Frontal cortex (tissue), 3 donors: ENCODE measurements at regions not wholly inside any gene's neighbourhood (a gene's known extent, or its start where the extent isn't known, plus 50 kb on each side); places are given as distances from the start of the nearest gene placed in this dataset.

Experiments used
- DNase-seq, 2 donors: peaks; one replicate each; pipeline ENCODE4 v3.0.0; 2012; ENCODE audit warnings: low spot score in 2 of 2
- FAIRE-seq: peaks from 2 replicates; lab custom pipeline; 2012; peaks lifted over from hg19 to GRCh38; lab: Jason Lieb, UNC
- donor health status: control.
- donor health status: control.
- donor health status: control.

- no peak for DNase-seq
- FAIRE-seq: no peak
Measured at GRCh38 chr13:108360139-108360538, 90.6 kb downstream of the TNFSF13B start.

GRCh38 chr13:108361769-108362168 lies 92.3 kb downstream of the TNFSF13B start:
- FAIRE-seq (no peak), DNase-seq (no peak)

- FAIRE-seq (no peak), DNase-seq (no peak)
Measured at GRCh38 chr13:108363666-108364065, 94.1 kb downstream of the TNFSF13B start.

- no peak for DNase-seq
- no peak for FAIRE-seq
Measured at GRCh38 chr13:108365255-108365654, 95.7 kb downstream of the TNFSF13B start.

- DNase-seq: no peak
- no peak for FAIRE-seq
Measured at GRCh38 chr13:108368250-108368905, 98.9 kb downstream of the TNFSF13B start.

GRCh38 chr13:108369412-108369811 lies 99.9 kb downstream of the TNFSF13B start:
- DNase-seq (no peak), FAIRE-seq (no peak)

- DNase-seq (no peak), FAIRE-seq (no peak)
Measured at GRCh38 chr13:108375034-108375433, 105.5 kb downstream of the TNFSF13B start.

GRCh38 chr13:108375772-108376171 lies 106.3 kb downstream of the TNFSF13B start:
- DNase-seq: no peak
- FAIRE-seq: no peak

GRCh38 chr13:108376308-108376707 lies 106.8 kb downstream of the TNFSF13B start:
- FAIRE-seq (no peak), DNase-seq (no peak)

GRCh38 chr13:108377646-108378206 lies 108.2 kb downstream of the TNFSF13B start:
- no peak for FAIRE-seq
- no peak for DNase-seq

- no peak for DNase-seq
- no peak for FAIRE-seq
Measured at GRCh38 chr13:108383667-108384066, 114.1 kb downstream of the TNFSF13B start.

- no peak for FAIRE-seq
- no peak for DNase-seq
Measured at GRCh38 chr13:108387156-108387555, 117.6 kb downstream of the TNFSF13B start.

GRCh38 chr13:108402850-108403249 lies 133.3 kb downstream of the TNFSF13B start:
- FAIRE-seq (no peak), DNase-seq (no peak)

- DNase-seq: no peak
- FAIRE-seq: no peak
Measured at GRCh38 chr13:108407495-108407894, 138.0 kb downstream of the TNFSF13B start.

GRCh38 chr13:108408672-108409071 lies 139.2 kb downstream of the TNFSF13B start:
- DNase-seq (no peak), FAIRE-seq (no peak)

- DNase-seq: no peak
- FAIRE-seq: peak; percentile 75
Measured at GRCh38 chr13:108409730-108410129, 140.2 kb downstream of the TNFSF13B start.

GRCh38 chr13:108419768-108420167 lies 150.2 kb downstream of the TNFSF13B start:
- no peak for DNase-seq

GRCh38 chr13:108425056-108425455 lies 155.5 kb downstream of the TNFSF13B start:
- FAIRE-seq: no peak
- DNase-seq: no peak

More at GRCh38 chr13:108419768-108420167, 150.2 kb downstream of the TNFSF13B start:
- no peak for FAIRE-seq

GRCh38 chr13:108426893-108427292 lies 157.4 kb downstream of the TNFSF13B start:
- DNase-seq: no peak
- FAIRE-seq: no peak

- DNase-seq: no peak
- no peak for FAIRE-seq
Measured at GRCh38 chr13:108427355-108427754, 157.8 kb downstream of the TNFSF13B start.

- DNase-seq (no peak), FAIRE-seq (no peak)
Measured at GRCh38 chr13:108428691-108429090, 159.2 kb downstream of the TNFSF13B start.
